HEK293 (cell line): ENCODE measurements at regions not wholly inside any gene's neighbourhood (a gene's known extent, or its start where the extent isn't known, plus 50 kb on each side); places are given as distances from the start of the nearest gene placed in this dataset.

Experiments used
- CTCF ChIA-PET: fragments of 350-600 bp; formaldehyde crosslinking; extraction: SDS; loops from one replicate; lab custom pipeline; 2021; ENCODE audit warnings: antibody characterized with exemption; lab: Yijun Ruan, JAX
- POLR2A ChIA-PET: fragments of 300-600 bp; formaldehyde crosslinking; extraction: SDS; loops from one replicate; lab custom pipeline; 2020; ENCODE audit warnings: antibody characterized with exemption, inconsistent platforms; lab: Yijun Ruan, JAX
- H3K27ac ChIP-seq: fragments of 200-500 bp; sonication (Bioruptor generic); 2 replicates; pipeline ENCODE4 v1.5.1; 2014; ENCODE audit warnings: low read depth, low read length, control low read depth, inconsistent platforms; ENCODE audit errors: extremely low read depth
- H3K36me3 ChIP-seq, 2 experiments: fragments of 200-500 bp in 1 of 2; sonication (Bioruptor generic) in 1 of 2; 1 replicate in 1 of 2; 2 replicates in 1 of 2; pipeline ENCODE4 v1.5.1; 2014 to 2017; ENCODE audit warnings: inconsistent platforms in 2 of 2, low read length in 2 of 2; ENCODE audit not compliant: control insufficient read depth in 2 of 2, insufficient read depth in 1 of 2
- H3K4me1 ChIP-seq: fragments of 200-500 bp; sonication (Bioruptor generic); 2 replicates; pipeline ENCODE4 v1.5.1; 2014; ENCODE audit warnings: mild to moderate bottlenecking, low read length, inconsistent platforms; ENCODE audit not compliant: control insufficient read depth, insufficient read depth
- H3K4me3 ChIP-seq: 2 replicates; pipeline ENCODE4 v1.5.1; 2011; ENCODE audit warnings: low read depth, mild to moderate bottlenecking, control low read depth, low read length, moderate library complexity
- H3K9me3 ChIP-seq: fragments of 200-500 bp; sonication (Bioruptor generic); 2 replicates; pipeline ENCODE4 v1.5.1; 2014; ENCODE audit warnings: low read depth, low read length, inconsistent platforms; ENCODE audit not compliant: control insufficient read depth, insufficient read depth
- AEBP2 ChIP-seq: fragments of 450-650 bp; formaldehyde crosslinking; IDR thresholded peaks from 2 replicates; pipeline ENCODE4 v1.5.1; 2016; ENCODE audit warnings: missing biosample characterization, missing genetic modification characterization, borderline replicate concordance
- ELK4 ChIP-seq: IDR thresholded peaks from 2 replicates; pipeline ENCODE4 v1.6.1; 2011; ENCODE audit warnings: mild to moderate bottlenecking, low read depth, low read length, borderline replicate concordance
- GLI4 ChIP-seq: fragments of 450-650 bp; formaldehyde crosslinking; IDR thresholded peaks from 2 replicates; pipeline ENCODE4 v1.5.1; 2016; ENCODE audit warnings: missing biosample characterization, missing genetic modification characterization
- HOXC10 ChIP-seq: sonication (generic); formaldehyde crosslinking; IDR thresholded peaks from 2 replicates; pipeline ENCODE4 v1.8.1; 2023; ENCODE audit warnings: mild to moderate bottlenecking, missing genetic modification reagents
- KLF7 ChIP-seq: fragments of 450-650 bp; formaldehyde crosslinking; IDR thresholded peaks from 2 replicates; pipeline ENCODE4 v1.5.1; 2016; ENCODE audit warnings: missing biosample characterization, missing genetic modification characterization, borderline replicate concordance
- OVOL3 ChIP-seq: fragments of 450-650 bp; formaldehyde crosslinking; IDR thresholded peaks from 2 replicates; pipeline ENCODE4 v1.5.1; 2016; ENCODE audit warnings: missing biosample characterization, missing genetic modification characterization
- SCRT1 ChIP-seq: fragments of 450-650 bp; formaldehyde crosslinking; IDR thresholded peaks from 2 replicates; pipeline ENCODE4 v1.5.1; 2016; ENCODE audit warnings: missing biosample characterization, missing genetic modification characterization, borderline replicate concordance
- SP2 ChIP-seq: fragments of 450-650 bp; formaldehyde crosslinking; IDR thresholded peaks from 2 replicates; pipeline ENCODE4 v1.5.1; 2016; ENCODE audit warnings: missing biosample characterization, missing genetic modification characterization
- TRIM28 ChIP-seq: IDR thresholded peaks from 2 replicates; pipeline ENCODE4 v1.6.1; 2011; ENCODE audit warnings: low read length, control low read depth, borderline replicate concordance
- ZBTB7A ChIP-seq: fragments of 450-650 bp; formaldehyde crosslinking; IDR thresholded peaks from 2 replicates; pipeline ENCODE4 v1.5.1; 2016; ENCODE audit warnings: low read depth, missing biosample characterization, missing genetic modification characterization
- ZFP37 ChIP-seq: fragments of 450-650 bp; formaldehyde crosslinking; IDR thresholded peaks from 2 replicates; pipeline ENCODE4 v1.5.1; 2016; ENCODE audit warnings: missing biosample characterization, missing genetic modification characterization
- ZIC2 ChIP-seq: fragments of 450-650 bp; formaldehyde crosslinking; IDR thresholded peaks from 2 replicates; pipeline ENCODE4 v1.5.1; 2016; ENCODE audit warnings: missing biosample characterization, missing genetic modification characterization
- ZNF114 ChIP-seq: fragments of 450-650 bp; formaldehyde crosslinking; IDR thresholded peaks from 2 replicates; pipeline ENCODE4 v1.5.0; 2017; ENCODE audit warnings: missing biosample characterization, missing genetic modification characterization
- ZNF146 ChIP-seq: fragments of 450-650 bp; formaldehyde crosslinking; IDR thresholded peaks from 2 replicates; pipeline ENCODE4 v1.5.1; 2016; ENCODE audit warnings: missing biosample characterization, missing genetic modification characterization
- ZNF175 ChIP-seq: fragments of 450-650 bp; formaldehyde crosslinking; IDR thresholded peaks from 2 replicates; pipeline ENCODE4 v1.5.1; 2016; ENCODE audit warnings: missing biosample characterization, missing genetic modification characterization
- ZNF362 ChIP-seq: fragments of 450-650 bp; formaldehyde crosslinking; IDR thresholded peaks from 2 replicates; pipeline ENCODE4 v1.5.1; 2016; ENCODE audit warnings: missing biosample characterization, missing genetic modification characterization
- ZNF391 ChIP-seq: fragments of 450-650 bp; formaldehyde crosslinking; IDR thresholded peaks from 2 replicates; pipeline ENCODE4 v1.5.1; 2016; ENCODE audit warnings: low read depth, missing biosample characterization, missing genetic modification characterization, borderline replicate concordance
- ZNF707 ChIP-seq: fragments of 450-650 bp; formaldehyde crosslinking; IDR thresholded peaks from 2 replicates; pipeline ENCODE4 v1.5.1; 2016; ENCODE audit warnings: missing biosample characterization, missing genetic modification characterization
- ZNF776 ChIP-seq: fragments of 450-650 bp; formaldehyde crosslinking; IDR thresholded peaks from 2 replicates; pipeline ENCODE4 v1.5.0; 2017; ENCODE audit warnings: missing biosample characterization, missing genetic modification characterization, borderline replicate concordance
- ZNF830 ChIP-seq: fragments of 450-650 bp; IDR thresholded peaks from 2 replicates; pipeline ENCODE4 v1.5.0; 2018; ENCODE audit warnings: missing biosample characterization, missing genetic modification characterization, low read depth, mild to moderate bottlenecking, moderate library complexity
- ZNF843 ChIP-seq: fragments of 450-650 bp; formaldehyde crosslinking; IDR thresholded peaks from 2 replicates; pipeline ENCODE4 v1.5.1; 2016; ENCODE audit warnings: missing biosample characterization, missing genetic modification characterization
- ZSCAN16 ChIP-seq: fragments of 450-650 bp; formaldehyde crosslinking; IDR thresholded peaks from 2 replicates; pipeline ENCODE4 v1.5.1; 2016; ENCODE audit warnings: missing biosample characterization, missing genetic modification characterization
- TF ChIP-seq, protein P1 (sequence below): fragments of 450-650 bp; formaldehyde crosslinking; optimal IDR thresholded peaks from 2 replicates; pipeline ENCODE3; 2016; ENCODE audit warnings: missing biosample characterization, mild to moderate bottlenecking, missing genetic modification characterization
- TF ChIP-seq, protein P2 (sequence below): fragments of 450-650 bp; formaldehyde crosslinking; IDR thresholded peaks from 2 replicates; pipeline ENCODE4 v1.5.1; 2016; ENCODE audit warnings: missing biosample characterization, missing genetic modification characterization
- TF ChIP-seq, protein P3 (sequence below): fragments of 450-650 bp; IDR thresholded peaks from 2 replicates; pipeline ENCODE4 v1.5.1; 2018; ENCODE audit warnings: missing biosample characterization, mild to moderate bottlenecking, missing genetic modification characterization
- TF ChIP-seq, protein P4 (sequence below): fragments of 450-650 bp; IDR thresholded peaks from 2 replicates; pipeline ENCODE4 v1.5.1; 2018; ENCODE audit warnings: missing biosample characterization, missing genetic modification characterization

DNA sequence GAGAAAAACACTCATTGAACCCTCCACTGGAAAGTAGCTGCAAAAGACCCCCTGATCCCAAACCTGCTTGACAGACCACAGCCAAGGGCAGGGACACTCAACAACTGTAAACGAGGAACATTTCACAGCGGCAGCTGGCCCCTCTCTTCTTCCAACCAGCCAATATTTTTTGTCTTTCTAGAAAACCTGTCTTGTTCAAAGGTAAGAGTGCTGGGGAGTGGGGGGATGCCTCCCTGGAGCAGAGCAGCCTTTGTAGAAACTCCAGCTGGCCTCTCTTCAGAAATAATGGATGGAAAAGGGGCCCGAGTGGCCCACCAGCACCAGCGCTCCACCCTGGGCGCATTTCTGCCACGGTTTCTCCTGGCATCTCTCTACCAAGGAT, 384.0 kb downstream of the RRAGC start (continued):
- TF ChIP-seq GLI4: no peak
- TF ChIP-seq ZNF114 (tag by site-specific recombination): no peak
- TF ChIP-seq HOXC10: no peak
- no peak for TF ChIP-seq ZNF830 (tag by site-specific recombination)
- TF ChIP-seq SP2 (tag by site-specific recombination): no peak
- TF ChIP-seq ZNF391 (tag by site-specific recombination): no peak
- TF ChIP-seq SCRT1 (tag by site-specific recombination): no peak
- no peak for TF ChIP-seq ZNF843 (tag by site-specific recombination)
- no peak for TF ChIP-seq TRIM28

DNA sequence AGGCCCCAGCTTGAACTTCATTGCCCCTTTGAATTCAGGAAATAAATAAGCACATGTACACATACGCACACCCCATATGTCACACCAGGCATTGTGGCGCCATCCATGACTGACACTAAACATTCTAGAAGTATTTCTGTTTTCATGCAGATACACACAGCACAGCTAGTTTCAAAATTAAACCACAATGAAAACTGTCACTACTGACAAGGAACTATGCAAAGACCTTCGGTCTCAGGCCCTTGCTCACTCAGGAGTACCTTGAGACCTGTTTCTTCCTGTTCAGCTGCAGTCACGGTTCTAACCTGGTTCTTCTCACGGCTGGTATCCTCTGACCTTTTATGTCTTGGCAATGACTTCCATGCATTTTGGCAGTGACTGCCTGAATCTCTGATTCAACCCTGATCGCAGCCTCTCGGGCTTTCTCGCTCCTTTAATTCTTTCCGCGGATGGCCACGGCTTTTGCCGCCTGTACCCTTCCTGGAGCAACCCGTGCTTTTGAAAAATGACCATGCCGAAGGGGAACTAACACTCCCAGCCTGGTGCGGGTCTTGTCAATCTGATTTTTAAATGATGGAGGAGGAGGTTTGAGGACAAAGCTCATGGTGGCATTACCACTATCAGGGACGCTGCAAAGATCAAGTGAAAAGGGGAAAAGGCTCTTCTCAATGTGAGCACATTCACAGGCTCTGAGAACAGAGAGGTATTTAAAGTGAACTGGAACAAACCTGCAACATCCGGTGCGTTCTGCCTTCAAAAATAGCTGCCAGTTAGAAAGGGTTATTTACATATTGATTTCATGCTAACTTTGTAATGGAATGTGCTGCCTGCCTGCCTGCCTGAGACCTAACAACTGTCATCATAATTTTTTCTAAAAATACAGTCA, 384.6 kb downstream of the RRAGC start:
- Histone ChIP-seq H3K4me1 (no peaks in the 10 kb centered on the region), H3K27ac (no peak overlapping the region), H3K36me3 (no peaks in the 10 kb centered on the region), H3K4me3 (no peak overlapping the region), H3K9me3 (no peaks in the 10 kb centered on the region)
- CTCF ChIA-PET: interaction anchor here (0.6 kb wide), 1 partner anchor 48 kb away, joined by 4 read pairs; no protein-coding TSS in a partner anchor
- TF ChIP-seq ZNF776 (tag by site-specific recombination): no peak
- TF ChIP-seq ZBTB7A (tag by site-specific recombination): no peak
- no peak for TF ChIP-seq ZSCAN16 (tag by site-specific recombination)
- TF ChIP-seq, protein P1, sequence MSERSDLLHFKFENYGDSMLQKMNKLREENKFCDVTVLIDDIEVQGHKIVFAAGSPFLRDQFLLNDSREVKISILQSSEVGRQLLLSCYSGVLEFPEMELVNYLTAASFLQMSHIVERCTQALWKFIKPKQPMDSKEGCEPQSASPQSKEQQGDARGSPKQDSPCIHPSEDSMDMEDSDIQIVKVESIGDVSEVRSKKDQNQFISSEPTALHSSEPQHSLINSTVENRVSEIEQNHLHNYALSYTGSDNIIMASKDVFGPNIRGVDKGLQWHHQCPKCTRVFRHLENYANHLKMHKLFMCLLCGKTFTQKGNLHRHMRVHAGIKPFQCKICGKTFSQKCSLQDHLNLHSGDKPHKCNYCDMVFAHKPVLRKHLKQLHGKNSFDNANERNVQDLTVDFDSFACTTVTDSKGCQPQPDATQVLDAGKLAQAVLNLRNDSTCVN (tag by site-specific recombination): no peak
- TF ChIP-seq ZFP37 (tag by site-specific recombination): no peak
- TF ChIP-seq ZNF707 (tag by site-specific recombination): no peak
- TF ChIP-seq ZNF146: no peak
- TF ChIP-seq KLF7 (tag by site-specific recombination): no peak
- no peak for TF ChIP-seq ZNF362 (tag by site-specific recombination)
- TF ChIP-seq, protein P2, sequence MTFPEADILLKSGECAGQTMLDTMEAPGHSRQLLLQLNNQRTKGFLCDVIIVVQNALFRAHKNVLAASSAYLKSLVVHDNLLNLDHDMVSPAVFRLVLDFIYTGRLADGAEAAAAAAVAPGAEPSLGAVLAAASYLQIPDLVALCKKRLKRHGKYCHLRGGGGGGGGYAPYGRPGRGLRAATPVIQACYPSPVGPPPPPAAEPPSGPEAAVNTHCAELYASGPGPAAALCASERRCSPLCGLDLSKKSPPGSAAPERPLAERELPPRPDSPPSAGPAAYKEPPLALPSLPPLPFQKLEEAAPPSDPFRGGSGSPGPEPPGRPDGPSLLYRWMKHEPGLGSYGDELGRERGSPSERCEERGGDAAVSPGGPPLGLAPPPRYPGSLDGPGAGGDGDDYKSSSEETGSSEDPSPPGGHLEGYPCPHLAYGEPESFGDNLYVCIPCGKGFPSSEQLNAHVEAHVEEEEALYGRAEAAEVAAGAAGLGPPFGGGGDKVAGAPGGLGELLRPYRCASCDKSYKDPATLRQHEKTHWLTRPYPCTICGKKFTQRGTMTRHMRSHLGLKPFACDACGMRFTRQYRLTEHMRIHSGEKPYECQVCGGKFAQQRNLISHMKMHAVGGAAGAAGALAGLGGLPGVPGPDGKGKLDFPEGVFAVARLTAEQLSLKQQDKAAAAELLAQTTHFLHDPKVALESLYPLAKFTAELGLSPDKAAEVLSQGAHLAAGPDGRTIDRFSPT (tag by site-specific recombination): no peak
- TF ChIP-seq, protein P3, sequence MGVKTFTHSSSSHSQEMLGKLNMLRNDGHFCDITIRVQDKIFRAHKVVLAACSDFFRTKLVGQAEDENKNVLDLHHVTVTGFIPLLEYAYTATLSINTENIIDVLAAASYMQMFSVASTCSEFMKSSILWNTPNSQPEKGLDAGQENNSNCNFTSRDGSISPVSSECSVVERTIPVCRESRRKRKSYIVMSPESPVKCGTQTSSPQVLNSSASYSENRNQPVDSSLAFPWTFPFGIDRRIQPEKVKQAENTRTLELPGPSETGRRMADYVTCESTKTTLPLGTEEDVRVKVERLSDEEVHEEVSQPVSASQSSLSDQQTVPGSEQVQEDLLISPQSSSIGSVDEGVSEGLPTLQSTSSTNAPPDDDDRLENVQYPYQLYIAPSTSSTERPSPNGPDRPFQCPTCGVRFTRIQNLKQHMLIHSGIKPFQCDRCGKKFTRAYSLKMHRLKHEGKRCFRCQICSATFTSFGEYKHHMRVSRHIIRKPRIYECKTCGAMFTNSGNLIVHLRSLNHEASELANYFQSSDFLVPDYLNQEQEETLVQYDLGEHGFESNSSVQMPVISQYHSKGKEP (tag by site-specific recombination): no peak
- no peak for TF ChIP-seq ZNF175 (tag by site-specific recombination)
- no peak for TF ChIP-seq OVOL3 (tag by site-specific recombination)
- TF ChIP-seq ELK4: no peak
- TF ChIP-seq AEBP2 (tag by site-specific recombination): no peak
- no peak for TF ChIP-seq ZIC2
- TF ChIP-seq, protein P4, sequence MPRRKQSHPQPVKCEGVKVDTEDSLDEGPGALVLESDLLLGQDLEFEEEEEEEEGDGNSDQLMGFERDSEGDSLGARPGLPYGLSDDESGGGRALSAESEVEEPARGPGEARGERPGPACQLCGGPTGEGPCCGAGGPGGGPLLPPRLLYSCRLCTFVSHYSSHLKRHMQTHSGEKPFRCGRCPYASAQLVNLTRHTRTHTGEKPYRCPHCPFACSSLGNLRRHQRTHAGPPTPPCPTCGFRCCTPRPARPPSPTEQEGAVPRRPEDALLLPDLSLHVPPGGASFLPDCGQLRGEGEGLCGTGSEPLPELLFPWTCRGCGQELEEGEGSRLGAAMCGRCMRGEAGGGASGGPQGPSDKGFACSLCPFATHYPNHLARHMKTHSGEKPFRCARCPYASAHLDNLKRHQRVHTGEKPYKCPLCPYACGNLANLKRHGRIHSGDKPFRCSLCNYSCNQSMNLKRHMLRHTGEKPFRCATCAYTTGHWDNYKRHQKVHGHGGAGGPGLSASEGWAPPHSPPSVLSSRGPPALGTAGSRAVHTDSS (tag by site-specific recombination): no peak
- POLR2A ChIA-PET: interaction anchor here (0.5 kb wide), 1 partner anchor 501 kb away, joined by 6 read pairs; no protein-coding TSS in a partner anchor
